HG03280 (cell line): ENCODE measurements at regions not wholly inside any gene's neighbourhood (a gene's known extent, or its start where the extent isn't known, plus 50 kb on each side); places are given as distances from the start of the nearest gene placed in this dataset.

Source experiments
- ATAC-seq: cut with Tn5 transposase; IDR thresholded peaks from one replicate; pipeline ENCODE4 v1.9.1; 2021; ENCODE audit warnings: mild to moderate bottlenecking, moderate library complexity; ENCODE audit not compliant: unreplicated experiment

GRCh38 chr11:116111546-116111945 lies 607.3 kb upstream of the CADM1 start:
- no peak for ATAC-seq

GRCh38 chr11:116110802-116111201 lies 606.6 kb upstream of the CADM1 start:
- ATAC-seq, result no peak

- no peak for ATAC-seq
Observed at GRCh38 chr11:116110356-116110755, 606.1 kb upstream of the CADM1 start.

- no peak for ATAC-seq
Observed at GRCh38 chr11:116109228-116109627, 605.0 kb upstream of the CADM1 start.

GRCh38 chr11:116108161-116108560 lies 603.9 kb upstream of the CADM1 start:
- ATAC-seq, result no peak

GRCh38 chr11:116107229-116107628 lies 603.0 kb upstream of the CADM1 start:
- no peak for ATAC-seq

GRCh38 chr11:116104498-116105174 lies 600.4 kb upstream of the CADM1 start:
- ATAC-seq, result no peak

- ATAC-seq, result no peak
Observed at GRCh38 chr11:116101902-116102301, 597.7 kb upstream of the CADM1 start.

- ATAC-seq, result no peak
Observed at GRCh38 chr11:116100016-116100415, 595.8 kb upstream of the CADM1 start.

- no peak for ATAC-seq
Observed at GRCh38 chr11:116099541-116099940, 595.3 kb upstream of the CADM1 start.

GRCh38 chr11:116096272-116096995 lies 592.2 kb upstream of the CADM1 start:
- ATAC-seq, result no peak

- no peak for ATAC-seq
Observed at GRCh38 chr11:116093481-116094270, 589.5 kb upstream of the CADM1 start.

- no peak for ATAC-seq
Observed at GRCh38 chr11:116093065-116093464, 588.9 kb upstream of the CADM1 start.

- no peak for ATAC-seq
Observed at GRCh38 chr11:116086426-116086825, 582.2 kb upstream of the CADM1 start.

- no peak for ATAC-seq
Observed at GRCh38 chr11:116085031-116085635, 580.9 kb upstream of the CADM1 start.

GRCh38 chr11:116084511-116084910 lies 580.3 kb upstream of the CADM1 start:
- ATAC-seq, result no peak

- no peak for ATAC-seq
Observed at GRCh38 chr11:116082256-116082655, 578.0 kb upstream of the CADM1 start.

GRCh38 chr11:116079580-116079979 lies 575.4 kb upstream of the CADM1 start:
- no peak for ATAC-seq

GRCh38 chr11:116078101-116078591 lies 573.9 kb upstream of the CADM1 start:
- ATAC-seq, result no peak

- ATAC-seq, result no peak
Observed at GRCh38 chr11:116077092-116077491, 572.9 kb upstream of the CADM1 start.
